H1 (cell line): ENCODE measurements at regions not wholly inside any gene's neighbourhood (a gene's known extent, or its start where the extent isn't known, plus 50 kb on each side); places are given as distances from the start of the nearest gene placed in this dataset.

Experiments used
- BRCA1 ChIP-seq: IDR thresholded peaks from 2 replicates; pipeline ENCODE4 v1.6.1; 2012; ENCODE audit warnings: low read depth, low read length, improper control_type of control experiment
- NANOG ChIP-seq: IDR thresholded peaks from 2 replicates; pipeline ENCODE4 v1.6.1; 2011; ENCODE audit warnings: low read length, low read depth, mild to moderate bottlenecking, inconsistent platforms; ENCODE audit not compliant: insufficient read depth, poor library complexity, severe bottlenecking
- POLR2AphosphoS5 ChIP-seq: IDR thresholded peaks from 2 replicates; pipeline ENCODE4 v1.6.1; 2011; ENCODE audit warnings: low read depth, low read length
- SAP30 ChIP-seq: fragments of 300-600 bp; sonication (generic); IDR thresholded peaks from 2 replicates; pipeline ENCODE4 v1.7.1; 2012; ENCODE audit warnings: low read length, moderate library complexity, mild to moderate bottlenecking, inconsistent platforms; ENCODE audit not compliant: insufficient read depth, insufficient replicate concordance
- TF ChIP-seq, protein P1 (sequence below): fragments of 300-600 bp; sonication (generic); IDR thresholded peaks from 2 replicates; pipeline ENCODE4 v1.7.1; 2012; ENCODE audit warnings: low read length, moderate library complexity, mild to moderate bottlenecking, inconsistent platforms; ENCODE audit not compliant: insufficient replicate concordance
- TF ChIP-seq, protein P2 (sequence below): IDR thresholded peaks from 2 replicates; pipeline ENCODE4 v1.6.1; 2012; ENCODE audit warnings: inconsistent platforms

DNA sequence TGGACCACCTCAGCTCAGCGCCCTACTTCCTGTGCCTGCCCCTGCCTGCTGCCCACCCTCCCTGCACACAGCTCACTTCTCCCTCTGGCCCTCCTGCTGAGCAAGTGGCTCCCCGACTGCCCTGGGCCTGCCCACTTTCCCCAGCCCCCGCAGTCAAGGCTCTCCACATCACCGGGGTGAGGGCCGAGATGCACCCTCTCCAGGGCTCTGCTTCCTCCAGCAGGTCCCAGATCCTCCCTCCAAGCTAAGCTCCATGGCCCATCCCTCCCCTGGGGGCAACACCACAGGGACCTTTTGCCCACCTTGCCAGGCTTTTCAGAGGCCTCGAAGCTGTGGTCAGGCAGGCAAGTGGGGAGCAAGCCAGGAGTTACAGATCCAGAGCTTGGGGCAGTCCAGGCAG is 820.2 kb downstream of the KCNJ18 start (continued):
- TF ChIP-seq, protein P1, sequence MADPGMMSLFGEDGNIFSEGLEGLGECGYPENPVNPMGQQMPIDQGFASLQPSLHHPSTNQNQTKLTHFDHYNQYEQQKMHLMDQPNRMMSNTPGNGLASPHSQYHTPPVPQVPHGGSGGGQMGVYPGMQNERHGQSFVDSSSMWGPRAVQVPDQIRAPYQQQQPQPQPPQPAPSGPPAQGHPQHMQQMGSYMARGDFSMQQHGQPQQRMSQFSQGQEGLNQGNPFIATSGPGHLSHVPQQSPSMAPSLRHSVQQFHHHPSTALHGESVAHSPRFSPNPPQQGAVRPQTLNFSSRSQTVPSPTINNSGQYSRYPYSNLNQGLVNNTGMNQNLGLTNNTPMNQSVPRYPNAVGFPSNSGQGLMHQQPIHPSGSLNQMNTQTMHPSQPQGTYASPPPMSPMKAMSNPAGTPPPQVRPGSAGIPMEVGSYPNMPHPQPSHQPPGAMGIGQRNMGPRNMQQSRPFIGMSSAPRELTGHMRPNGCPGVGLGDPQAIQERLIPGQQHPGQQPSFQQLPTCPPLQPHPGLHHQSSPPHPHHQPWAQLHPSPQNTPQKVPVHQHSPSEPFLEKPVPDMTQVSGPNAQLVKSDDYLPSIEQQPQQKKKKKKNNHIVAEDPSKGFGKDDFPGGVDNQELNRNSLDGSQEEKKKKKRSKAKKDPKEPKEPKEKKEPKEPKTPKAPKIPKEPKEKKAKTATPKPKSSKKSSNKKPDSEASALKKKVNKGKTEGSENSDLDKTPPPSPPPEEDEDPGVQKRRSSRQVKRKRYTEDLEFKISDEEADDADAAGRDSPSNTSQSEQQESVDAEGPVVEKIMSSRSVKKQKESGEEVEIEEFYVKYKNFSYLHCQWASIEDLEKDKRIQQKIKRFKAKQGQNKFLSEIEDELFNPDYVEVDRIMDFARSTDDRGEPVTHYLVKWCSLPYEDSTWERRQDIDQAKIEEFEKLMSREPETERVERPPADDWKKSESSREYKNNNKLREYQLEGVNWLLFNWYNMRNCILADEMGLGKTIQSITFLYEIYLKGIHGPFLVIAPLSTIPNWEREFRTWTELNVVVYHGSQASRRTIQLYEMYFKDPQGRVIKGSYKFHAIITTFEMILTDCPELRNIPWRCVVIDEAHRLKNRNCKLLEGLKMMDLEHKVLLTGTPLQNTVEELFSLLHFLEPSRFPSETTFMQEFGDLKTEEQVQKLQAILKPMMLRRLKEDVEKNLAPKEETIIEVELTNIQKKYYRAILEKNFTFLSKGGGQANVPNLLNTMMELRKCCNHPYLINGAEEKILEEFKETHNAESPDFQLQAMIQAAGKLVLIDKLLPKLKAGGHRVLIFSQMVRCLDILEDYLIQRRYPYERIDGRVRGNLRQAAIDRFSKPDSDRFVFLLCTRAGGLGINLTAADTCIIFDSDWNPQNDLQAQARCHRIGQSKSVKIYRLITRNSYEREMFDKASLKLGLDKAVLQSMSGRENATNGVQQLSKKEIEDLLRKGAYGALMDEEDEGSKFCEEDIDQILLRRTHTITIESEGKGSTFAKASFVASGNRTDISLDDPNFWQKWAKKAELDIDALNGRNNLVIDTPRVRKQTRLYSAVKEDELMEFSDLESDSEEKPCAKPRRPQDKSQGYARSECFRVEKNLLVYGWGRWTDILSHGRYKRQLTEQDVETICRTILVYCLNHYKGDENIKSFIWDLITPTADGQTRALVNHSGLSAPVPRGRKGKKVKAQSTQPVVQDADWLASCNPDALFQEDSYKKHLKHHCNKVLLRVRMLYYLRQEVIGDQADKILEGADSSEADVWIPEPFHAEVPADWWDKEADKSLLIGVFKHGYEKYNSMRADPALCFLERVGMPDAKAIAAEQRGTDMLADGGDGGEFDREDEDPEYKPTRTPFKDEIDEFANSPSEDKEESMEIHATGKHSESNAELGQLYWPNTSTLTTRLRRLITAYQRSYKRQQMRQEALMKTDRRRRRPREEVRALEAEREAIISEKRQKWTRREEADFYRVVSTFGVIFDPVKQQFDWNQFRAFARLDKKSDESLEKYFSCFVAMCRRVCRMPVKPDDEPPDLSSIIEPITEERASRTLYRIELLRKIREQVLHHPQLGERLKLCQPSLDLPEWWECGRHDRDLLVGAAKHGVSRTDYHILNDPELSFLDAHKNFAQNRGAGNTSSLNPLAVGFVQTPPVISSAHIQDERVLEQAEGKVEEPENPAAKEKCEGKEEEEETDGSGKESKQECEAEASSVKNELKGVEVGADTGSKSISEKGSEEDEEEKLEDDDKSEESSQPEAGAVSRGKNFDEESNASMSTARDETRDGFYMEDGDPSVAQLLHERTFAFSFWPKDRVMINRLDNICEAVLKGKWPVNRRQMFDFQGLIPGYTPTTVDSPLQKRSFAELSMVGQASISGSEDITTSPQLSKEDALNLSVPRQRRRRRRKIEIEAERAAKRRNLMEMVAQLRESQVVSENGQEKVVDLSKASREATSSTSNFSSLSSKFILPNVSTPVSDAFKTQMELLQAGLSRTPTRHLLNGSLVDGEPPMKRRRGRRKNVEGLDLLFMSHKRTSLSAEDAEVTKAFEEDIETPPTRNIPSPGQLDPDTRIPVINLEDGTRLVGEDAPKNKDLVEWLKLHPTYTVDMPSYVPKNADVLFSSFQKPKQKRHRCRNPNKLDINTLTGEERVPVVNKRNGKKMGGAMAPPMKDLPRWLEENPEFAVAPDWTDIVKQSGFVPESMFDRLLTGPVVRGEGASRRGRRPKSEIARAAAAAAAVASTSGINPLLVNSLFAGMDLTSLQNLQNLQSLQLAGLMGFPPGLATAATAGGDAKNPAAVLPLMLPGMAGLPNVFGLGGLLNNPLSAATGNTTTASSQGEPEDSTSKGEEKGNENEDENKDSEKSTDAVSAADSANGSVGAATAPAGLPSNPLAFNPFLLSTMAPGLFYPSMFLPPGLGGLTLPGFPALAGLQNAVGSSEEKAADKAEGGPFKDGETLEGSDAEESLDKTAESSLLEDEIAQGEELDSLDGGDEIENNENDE: no peak
- TF ChIP-seq SAP30 (no peak), NANOG (no peak), POLR2AphosphoS5 (no peak), BRCA1 (no peak)
- TF ChIP-seq, protein P2, sequence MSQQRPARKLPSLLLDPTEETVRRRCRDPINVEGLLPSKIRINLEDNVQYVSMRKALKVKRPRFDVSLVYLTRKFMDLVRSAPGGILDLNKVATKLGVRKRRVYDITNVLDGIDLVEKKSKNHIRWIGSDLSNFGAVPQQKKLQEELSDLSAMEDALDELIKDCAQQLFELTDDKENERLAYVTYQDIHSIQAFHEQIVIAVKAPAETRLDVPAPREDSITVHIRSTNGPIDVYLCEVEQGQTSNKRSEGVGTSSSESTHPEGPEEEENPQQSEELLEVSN: no peak
